ES-I3 (cell line): ENCODE measurements at regions not wholly inside any gene's neighbourhood (a gene's known extent, or its start where the extent isn't known, plus 50 kb on each side); places are given as distances from the start of the nearest gene placed in this dataset.

ENCODE experiments used
- H3K36me3 ChIP-seq: 2 replicates; pipeline ENCODE4 v1.6.1; 2013; ENCODE audit warnings: mild to moderate bottlenecking, low read length, control low read depth, moderate library complexity; ENCODE audit not compliant: insufficient read depth
- H3K4me1 ChIP-seq: 2 replicates; pipeline ENCODE4 v1.6.1; 2013; ENCODE audit warnings: mild to moderate bottlenecking, control low read depth, low read length; ENCODE audit not compliant: insufficient read depth
- H3K9ac ChIP-seq: 2 replicates; pipeline ENCODE4 v1.6.1; 2013; ENCODE audit warnings: low read depth, mild to moderate bottlenecking, low read length, moderate library complexity
- H3K9me3 ChIP-seq: 2 replicates; pipeline ENCODE4 v1.6.1; 2013; ENCODE audit warnings: mild to moderate bottlenecking, low read length, moderate library complexity; ENCODE audit not compliant: control insufficient read depth, insufficient read depth

- Histone ChIP-seq H3K4me1 (peaks cover 24% of the 10 kb centered on the region), H3K36me3 (no peaks in the 10 kb centered on the region), H3K9me3 (no peaks in the 10 kb centered on the region; the same call in 1 of the 2 replicates), H3K9ac (no peak overlapping the region)
These were observed 207.3 kb downstream of the TEX29 start for GRCh38 chr13:111527614-111528229.

DNA sequence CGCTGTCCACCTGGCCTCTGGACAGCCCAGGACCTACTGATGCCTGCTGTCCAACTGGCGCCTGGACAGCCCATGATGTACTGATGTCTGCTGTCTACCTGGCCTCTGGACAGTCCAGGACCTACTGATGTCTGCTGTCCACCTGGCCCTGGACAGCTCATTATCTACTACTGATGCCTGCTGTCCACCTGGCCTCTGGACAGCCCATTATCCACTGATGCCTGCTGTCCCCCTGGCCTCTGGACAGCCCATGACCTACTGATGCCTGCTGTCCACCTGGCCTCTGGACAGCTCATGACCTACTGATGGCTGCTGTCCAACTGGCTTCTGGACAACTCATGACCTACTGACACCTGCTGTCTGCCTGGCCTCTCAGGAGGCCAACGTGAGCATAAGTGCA, 208.1 kb downstream of the TEX29 start:
- no peaks in the 10 kb centered on the region; the same call in 1 of the 2 replicates for H3K9me3 ChIP-seq
- no peak overlapping the region for H3K9ac ChIP-seq
- H3K4me1 ChIP-seq = peaks cover 30% of the 10 kb centered on the region
- no peaks in the 10 kb centered on the region for H3K36me3 ChIP-seq

- Histone ChIP-seq H3K9me3 (no peaks in the 10 kb centered on the region; the same call in 1 of the 2 replicates), H3K4me1 (peaks cover 42% of the 10 kb centered on the region), H3K9ac (no peak overlapping the region)
These were observed 209.9 kb downstream of the TEX29 start for GRCh38 chr13:111530137-111530870.

GRCh38 chr13:111531505-111531904, 211.1 kb downstream of the TEX29 start:
- peaks cover 53% of the 10 kb centered on the region for H3K4me1 ChIP-seq
- no peak overlapping the region for H3K9ac ChIP-seq
- no peaks in the 10 kb centered on the region for H3K9me3 ChIP-seq
- no peaks in the 10 kb centered on the region for H3K36me3 ChIP-seq

More at GRCh38 chr13:111530137-111530870, 209.9 kb downstream of the TEX29 start:
- no peaks in the 10 kb centered on the region for H3K36me3 ChIP-seq

GRCh38 chr13:111532111-111532510, 211.7 kb downstream of the TEX29 start:
- Histone ChIP-seq H3K9me3 (no peaks in the 10 kb centered on the region), H3K9ac (no peak overlapping the region), H3K36me3 (no peaks in the 10 kb centered on the region), H3K4me1 (peaks cover 54% of the 10 kb centered on the region)

- H3K9ac ChIP-seq = peak overlapping the region; percentile 47; the same call in 1 of the 2 replicates
- H3K36me3 ChIP-seq = no peaks in the 10 kb centered on the region
- H3K9me3 ChIP-seq = no peaks in the 10 kb centered on the region
- peaks cover 54% of the 10 kb centered on the region for H3K4me1 ChIP-seq
These were observed 213.7 kb downstream of the TEX29 start for GRCh38 chr13:111533900-111534683.

GRCh38 chr13:111534751-111535522, 214.5 kb downstream of the TEX29 start:
- H3K4me1 ChIP-seq = peaks cover 54% of the 10 kb centered on the region
- no peaks in the 10 kb centered on the region for H3K36me3 ChIP-seq
- no peaks in the 10 kb centered on the region for H3K9me3 ChIP-seq
- H3K9ac ChIP-seq = peak overlapping the region; percentile 47

DNA sequence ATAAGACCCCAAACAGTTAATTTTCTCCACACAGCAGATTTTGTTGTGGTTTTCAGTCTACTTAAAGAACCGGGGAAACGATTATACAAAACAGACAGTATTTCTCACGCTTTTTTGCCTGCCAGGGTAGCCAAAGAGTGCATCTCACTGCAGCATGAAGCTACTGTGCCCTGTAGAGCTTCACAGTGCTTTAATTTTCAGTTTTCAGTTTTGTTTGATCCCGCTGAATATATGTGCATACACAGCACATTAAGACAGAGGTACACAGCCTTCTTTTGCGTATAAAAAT, 215.0 kb downstream of the TEX29 start:
- Histone ChIP-seq H3K9me3 (no peaks in the 10 kb centered on the region), H3K9ac (peak overlapping the region; percentile 47; the same call in 1 of the 2 replicates), H3K4me1 (peaks cover 48% of the 10 kb centered on the region), H3K36me3 (no peaks in the 10 kb centered on the region)

GRCh38 chr13:111536075-111536642, 215.7 kb downstream of the TEX29 start:
- Histone ChIP-seq H3K4me1 (peaks cover 42% of the 10 kb centered on the region), H3K36me3 (no peaks in the 10 kb centered on the region), H3K9me3 (no peaks in the 10 kb centered on the region), H3K9ac (no peak overlapping the region)

DNA sequence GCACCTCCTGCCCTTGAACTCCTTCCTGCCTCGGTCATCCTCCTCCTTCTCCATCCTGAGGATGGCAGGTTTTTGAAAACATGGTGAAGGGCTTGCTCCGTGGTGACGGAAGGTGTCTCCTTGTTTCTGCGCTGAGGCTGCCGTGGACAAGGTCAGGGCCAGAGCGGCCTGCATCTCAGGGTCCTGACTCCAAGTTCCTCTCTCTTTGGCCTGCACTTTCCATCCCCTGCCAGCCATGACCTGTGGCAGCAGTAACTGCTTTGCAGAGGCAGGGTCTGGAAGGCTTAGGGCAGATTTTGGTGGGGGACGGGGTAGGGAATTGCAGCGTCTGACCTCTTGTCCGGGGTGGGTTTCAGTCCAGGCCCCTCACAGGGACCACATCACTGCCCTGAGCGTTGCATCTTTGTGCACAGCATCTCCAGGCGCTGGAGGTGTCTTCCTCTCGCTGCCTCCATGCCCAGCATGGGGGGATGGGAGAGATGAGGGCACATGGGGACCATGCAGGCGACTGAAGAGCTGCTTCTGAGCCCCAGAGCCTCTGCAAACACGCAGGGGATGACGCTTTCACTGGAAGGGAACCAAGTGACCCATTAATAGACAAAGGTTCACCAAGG, 216.8 kb downstream of the TEX29 start:
- Histone ChIP-seq H3K9me3 (no peaks in the 10 kb centered on the region), H3K9ac (no peak overlapping the region), H3K36me3 (no peaks in the 10 kb centered on the region), H3K4me1 (peaks cover 33% of the 10 kb centered on the region)

GRCh38 chr13:111537843-111538499, 217.5 kb downstream of the TEX29 start:
- Histone ChIP-seq H3K9ac (no peak overlapping the region), H3K9me3 (no peaks in the 10 kb centered on the region), H3K4me1 (peaks cover 28% of the 10 kb centered on the region), H3K36me3 (no peaks in the 10 kb centered on the region)

- Histone ChIP-seq H3K4me1 (peaks cover 17% of the 10 kb centered on the region), H3K9me3 (no peaks in the 10 kb centered on the region), H3K9ac (no peak overlapping the region), H3K36me3 (no peaks in the 10 kb centered on the region)
These were observed 218.8 kb downstream of the TEX29 start for GRCh38 chr13:111539252-111539651.

DNA sequence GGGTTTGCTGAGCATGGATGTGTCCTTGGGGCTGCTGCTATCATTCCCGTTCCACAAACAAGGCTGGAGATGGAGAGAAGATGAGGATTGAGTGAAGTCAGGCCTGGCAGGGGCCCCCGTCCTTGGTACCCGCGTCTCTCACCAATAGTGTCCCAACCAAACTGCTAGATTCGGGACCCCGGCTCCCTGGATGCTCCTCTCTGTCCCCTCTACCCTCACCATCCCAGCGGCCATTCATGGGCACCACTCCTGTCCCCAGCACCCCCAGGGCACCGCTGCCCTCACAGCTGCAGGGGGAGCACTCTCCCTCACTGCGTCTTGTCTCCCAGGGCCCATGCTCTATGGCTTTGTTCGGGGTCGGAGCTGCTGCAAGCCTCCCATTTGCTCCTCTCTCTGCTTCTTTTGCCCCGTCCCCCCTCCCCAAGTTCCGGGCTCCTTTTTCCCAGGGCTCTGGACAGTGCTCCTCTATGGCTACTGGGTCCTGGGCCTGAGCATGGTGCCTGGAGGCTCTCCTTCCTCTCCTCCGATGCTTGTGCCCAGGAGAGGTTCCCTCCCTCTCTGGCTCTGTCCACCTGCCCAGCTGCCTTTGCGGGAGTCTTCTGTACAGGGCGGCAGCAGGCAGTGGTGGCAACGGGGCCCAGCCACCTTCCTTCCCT, 219.5 kb downstream of the TEX29 start:
- H3K36me3 ChIP-seq = no peaks in the 10 kb centered on the region

More for the DNA sequence above, 219.5 kb downstream of the TEX29 start:
- Histone ChIP-seq H3K9ac (no peak overlapping the region), H3K9me3 (no peaks in the 10 kb centered on the region), H3K4me1 (peaks cover 14% of the 10 kb centered on the region)
